GM19467 (cell line): ENCODE measurements at regions not wholly inside any gene's neighbourhood (a gene's known extent, or its start where the extent isn't known, plus 50 kb on each side); places are given as distances from the start of the nearest gene placed in this dataset.

Source experiments
- ATAC-seq: cut with Tn5 transposase; IDR thresholded peaks from one replicate; pipeline ENCODE4 v1.9.1; 2021; ENCODE audit warnings: mild to moderate bottlenecking, moderate library complexity; ENCODE audit not compliant: unreplicated experiment

- ATAC-seq: no peak
Measured at GRCh38 chr2:217631115-217631514, 371.7 kb downstream of the TNS1 start.

DNA sequence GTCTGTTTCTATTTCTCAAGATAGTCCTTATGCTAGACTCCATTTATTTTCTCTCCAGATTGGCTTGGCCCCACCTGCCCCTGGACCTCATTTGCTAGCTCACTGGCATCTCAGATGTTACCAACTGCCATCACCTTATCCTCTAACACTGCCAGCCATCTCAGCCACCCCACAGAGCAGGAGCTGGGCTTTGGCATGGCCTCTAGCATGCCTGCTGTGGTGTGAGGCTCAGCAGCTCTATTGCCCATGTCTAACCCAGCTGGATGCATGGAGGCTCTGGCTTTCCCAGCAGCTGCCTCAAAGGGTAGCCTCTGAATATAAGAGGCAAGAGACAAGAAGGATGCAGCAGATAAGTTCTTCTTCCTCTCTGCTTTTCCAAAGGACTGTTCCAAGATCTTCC lies 373.4 kb downstream of the TNS1 start:
- no peak for ATAC-seq

- ATAC-seq: no peak
Measured at GRCh38 chr2:217628061-217628460, 374.7 kb downstream of the TNS1 start.

DNA sequence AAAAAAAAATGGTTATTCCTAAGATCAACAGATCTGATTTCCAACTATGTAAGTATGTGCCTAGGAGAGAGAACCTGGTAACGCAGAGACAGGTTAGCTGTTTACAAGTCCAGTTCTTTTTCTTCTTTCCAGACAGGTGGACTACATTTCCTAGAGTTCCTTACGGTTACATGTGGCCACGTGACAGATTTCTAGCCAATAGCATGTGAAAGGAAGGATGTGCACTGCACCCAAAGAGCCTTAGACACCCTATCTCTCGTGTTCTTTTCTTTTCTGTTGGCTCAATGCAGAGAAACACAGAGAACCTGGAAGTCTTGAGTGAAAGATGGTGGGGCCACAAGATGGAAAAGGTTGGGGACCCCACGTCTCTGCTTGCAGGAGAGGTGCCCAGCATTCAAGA lies 375.9 kb downstream of the TNS1 start:
- no peak for ATAC-seq

GRCh38 chr2:217625557-217626169 lies 377.1 kb downstream of the TNS1 start:
- no peak for ATAC-seq

DNA sequence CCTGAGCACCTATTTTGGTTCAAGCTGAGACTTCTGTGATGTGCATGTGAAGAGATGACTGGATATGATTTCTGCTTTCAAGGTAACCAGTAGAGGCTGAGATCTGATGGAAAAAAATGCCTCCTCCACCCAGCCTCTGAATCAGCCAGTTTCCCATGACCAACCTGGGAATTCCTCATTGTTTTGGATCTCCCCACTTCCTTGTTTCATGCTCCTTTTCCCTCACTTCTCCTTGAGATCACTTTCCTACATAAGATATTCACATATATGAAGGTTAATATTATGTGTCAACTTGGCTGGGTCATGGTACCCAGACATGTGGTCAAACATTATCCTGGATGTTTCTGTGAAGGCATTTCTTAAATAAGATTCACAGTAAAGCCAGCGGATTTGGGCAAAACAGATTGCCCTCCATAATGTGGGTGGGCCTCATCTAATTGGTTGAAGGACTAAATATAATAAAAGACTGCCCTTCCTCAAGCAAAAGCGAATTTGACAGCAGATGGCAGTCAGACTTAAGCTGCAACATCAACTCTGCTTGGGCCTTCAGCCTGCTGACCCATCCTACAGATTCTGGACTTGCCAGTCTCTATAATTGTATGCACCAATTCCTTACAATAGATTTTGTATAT lies 379.4 kb downstream of the TNS1 start:
- no peak for ATAC-seq

- ATAC-seq: no peak
Measured at GRCh38 chr2:217622205-217623060, 380.4 kb downstream of the TNS1 start.

- ATAC-seq: no peak
Measured at GRCh38 chr2:217621391-217621801, 381.4 kb downstream of the TNS1 start.

- no peak for ATAC-seq
Measured at GRCh38 chr2:217618744-217619143, 384.1 kb downstream of the TNS1 start.

DNA sequence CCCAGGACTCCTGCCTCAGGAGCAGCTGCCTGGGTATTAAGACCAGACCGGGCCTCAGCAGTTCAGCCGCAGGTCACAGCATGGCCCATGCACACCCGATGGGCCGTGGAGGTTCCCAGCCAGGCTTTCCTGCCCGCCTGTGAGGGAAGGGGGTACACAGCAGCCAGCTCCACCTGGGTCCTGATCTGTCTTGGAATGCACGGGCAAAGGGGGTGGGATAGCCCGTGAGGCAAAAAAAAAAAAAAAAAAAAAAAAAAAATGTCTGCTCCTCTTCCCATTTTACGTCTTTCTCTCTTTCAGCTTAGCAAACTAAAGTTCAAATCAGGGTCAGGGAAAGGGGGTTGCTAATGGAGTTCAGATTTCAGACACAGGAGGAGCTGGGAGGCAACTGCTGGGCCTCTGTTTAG lies 385.2 kb downstream of the TNS1 start:
- no peak for ATAC-seq

DNA sequence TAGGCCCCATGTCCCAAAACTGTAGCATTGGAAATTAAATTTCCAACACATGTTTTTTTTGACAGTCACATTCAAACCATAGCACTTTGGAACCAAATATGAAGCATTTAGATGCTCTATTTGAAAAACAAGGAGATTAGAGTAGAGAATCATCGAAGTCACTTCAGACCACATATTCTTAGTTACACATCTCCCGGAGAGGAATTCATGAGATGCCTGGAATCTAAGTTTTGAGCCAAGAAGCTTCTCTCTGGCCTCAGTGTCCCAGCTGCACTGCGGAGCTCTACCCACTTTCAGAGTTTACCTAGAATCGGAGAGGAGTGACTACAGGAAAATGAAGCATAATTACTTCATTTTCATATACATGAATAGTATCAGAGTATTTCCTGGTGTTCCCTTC lies 385.9 kb downstream of the TNS1 start:
- ATAC-seq: no peak

- ATAC-seq: no peak
Measured at GRCh38 chr2:217615171-217615570, 387.6 kb downstream of the TNS1 start.

DNA sequence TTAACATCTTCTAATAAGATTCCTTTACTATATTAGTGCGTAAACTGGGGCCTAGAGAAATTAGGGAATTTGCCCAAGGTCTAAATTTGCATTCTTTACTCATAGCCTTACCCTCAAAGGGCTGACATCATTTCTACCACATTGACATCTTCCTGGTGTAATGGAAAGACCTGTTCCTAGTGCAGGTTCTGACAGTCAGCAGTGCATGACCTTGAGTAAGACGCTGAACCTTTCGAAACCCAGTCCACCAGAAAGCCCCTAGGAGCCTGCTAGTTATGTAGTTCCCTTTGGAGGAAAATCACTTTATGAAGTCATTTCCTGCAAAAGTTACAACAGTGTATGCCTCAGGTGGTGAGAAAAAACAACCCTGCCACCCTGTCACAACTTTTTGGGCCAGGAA lies 388.3 kb downstream of the TNS1 start:
- ATAC-seq: no peak

DNA sequence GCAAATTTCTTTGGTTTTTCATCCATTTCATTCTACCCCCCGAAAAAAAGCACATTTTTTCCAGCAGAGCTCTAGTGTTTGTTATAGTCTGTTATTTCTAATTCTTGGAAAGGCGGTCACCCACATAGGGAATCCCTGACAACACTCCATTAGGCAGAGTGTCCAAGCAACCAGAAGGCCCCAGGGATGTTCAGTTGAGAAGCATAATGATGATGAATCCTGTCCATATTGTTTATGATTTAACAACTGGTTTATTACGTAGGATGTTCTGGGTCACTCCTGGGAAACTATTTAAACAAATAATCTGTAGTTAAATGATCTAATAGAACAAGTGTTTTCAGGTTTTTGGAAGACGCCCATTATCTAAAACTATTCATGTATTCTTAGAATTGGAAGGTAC lies 388.7 kb downstream of the TNS1 start:
- no peak for ATAC-seq

GRCh38 chr2:217612920-217613319 lies 389.9 kb downstream of the TNS1 start:
- ATAC-seq: no peak

DNA sequence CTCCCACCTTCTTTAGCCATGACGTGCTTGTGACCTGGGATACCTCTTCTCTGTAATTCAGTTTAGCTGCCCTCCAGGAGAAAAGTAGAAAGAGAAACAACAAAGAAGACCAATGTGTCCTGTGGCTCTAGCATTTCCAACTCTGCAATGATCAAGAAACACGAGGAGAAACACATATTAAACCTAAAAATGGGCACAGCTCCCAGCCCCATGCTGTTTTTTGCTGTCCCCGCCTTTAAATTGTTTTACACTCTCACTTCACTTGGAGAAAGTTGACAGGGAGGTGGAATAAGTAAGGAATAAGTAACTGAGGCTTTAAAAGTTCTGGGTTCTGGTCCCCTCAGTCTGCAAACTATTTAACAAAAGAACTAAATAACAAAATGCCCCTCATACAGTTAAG lies 390.6 kb downstream of the TNS1 start:
- ATAC-seq: no peak

DNA sequence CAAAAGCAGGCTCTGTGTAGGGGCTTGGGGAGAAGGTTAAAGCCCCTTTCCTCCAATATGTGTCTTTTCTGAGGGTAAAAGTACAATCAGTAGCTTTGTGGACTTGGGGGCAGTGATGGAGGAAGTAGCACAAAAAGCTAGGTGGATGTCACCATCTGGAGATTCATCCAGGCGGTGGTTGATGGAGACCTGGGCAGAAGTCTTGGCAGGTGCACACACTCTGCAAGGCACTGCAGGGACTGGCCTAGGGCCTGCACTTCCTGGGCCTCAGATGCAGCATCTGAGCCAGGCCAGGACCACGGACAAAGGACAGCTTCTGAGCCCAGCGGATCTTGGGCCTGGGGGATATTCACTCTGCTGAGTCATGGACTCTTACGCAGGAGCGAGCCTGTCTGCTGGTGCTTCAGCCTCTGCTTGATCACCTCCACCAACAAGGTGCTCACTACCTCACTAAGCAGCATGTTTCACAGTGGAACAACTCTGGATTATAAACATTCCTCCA lies 391.1 kb downstream of the TNS1 start:
- no peak for ATAC-seq

DNA sequence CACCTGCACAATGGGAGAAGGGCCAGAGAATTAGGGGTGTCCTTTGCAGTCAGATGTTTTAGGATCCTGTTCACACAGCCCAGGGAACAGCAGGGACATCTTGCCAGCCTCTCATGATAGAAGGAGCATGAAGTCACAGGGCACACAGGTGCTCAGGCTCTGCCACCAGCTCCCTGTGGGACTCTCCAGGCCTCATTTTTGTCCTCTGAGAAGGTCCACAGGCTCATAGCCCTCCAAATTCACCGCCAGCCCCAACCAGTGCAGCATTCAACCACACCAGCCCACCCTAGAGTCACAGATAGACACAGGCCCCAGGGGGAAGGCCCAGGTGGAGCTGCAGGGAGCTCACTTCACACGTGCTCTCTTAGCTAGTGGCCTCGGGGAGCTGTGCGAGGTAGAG lies 391.7 kb downstream of the TNS1 start:
- no peak for ATAC-seq

DNA sequence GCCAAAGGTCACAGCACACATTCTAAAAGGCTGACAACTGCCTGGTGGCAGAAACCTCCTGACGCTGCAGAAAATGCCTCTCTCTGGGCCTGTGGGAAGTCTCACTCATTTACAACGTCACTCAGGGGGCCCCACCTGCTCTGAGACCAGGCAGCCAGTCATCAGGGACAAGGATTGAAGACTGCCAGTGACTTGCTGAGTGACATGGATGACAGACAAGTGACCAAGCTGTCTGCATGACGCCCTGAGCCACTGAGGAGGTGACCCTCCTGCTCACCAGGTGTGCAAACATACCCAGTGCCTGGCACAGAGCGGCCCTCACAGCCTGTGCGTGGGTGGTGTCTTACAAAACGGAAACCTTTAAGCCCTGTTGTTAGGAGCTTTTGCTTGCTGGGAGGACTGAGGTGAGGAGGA lies 392.4 kb downstream of the TNS1 start:
- ATAC-seq: peak; percentile 48

- no peak for ATAC-seq
Measured at GRCh38 chr2:217609952-217610351, 392.8 kb downstream of the TNS1 start.

- ATAC-seq: no peak
Measured at GRCh38 chr2:217606296-217606695, 396.5 kb downstream of the TNS1 start.
